Endodermal cell (in vitro differentiated cells): ENCODE measurements at regions not wholly inside any gene's neighbourhood (a gene's known extent, or its start where the extent isn't known, plus 50 kb on each side); places are given as distances from the start of the nearest gene placed in this dataset.

ENCODE experiments used
- DNase-seq: peaks from one replicate; pipeline ENCODE4 v3.0.0-alpha.2; 2017
- H3K27ac ChIP-seq: 2 replicates; pipeline ENCODE4 v1.5.1; 2013; ENCODE audit warnings: mild to moderate bottlenecking, low read depth, low read length, moderate library complexity
- H3K27me3 ChIP-seq: 2 replicates; pipeline ENCODE4 v1.6.1; 2013; ENCODE audit warnings: mild to moderate bottlenecking, low read length, moderate library complexity; ENCODE audit not compliant: insufficient read depth, control insufficient read depth, poor library complexity, severe bottlenecking
- H3K36me3 ChIP-seq: 2 replicates; pipeline ENCODE4 v1.7.0; 2013; ENCODE audit warnings: mild to moderate bottlenecking, low read length, moderate library complexity; ENCODE audit not compliant: control insufficient read depth, insufficient read depth
- H3K4me1 ChIP-seq: one replicate; pipeline ENCODE4 v1.7.0; 2013; ENCODE audit warnings: low read length; ENCODE audit not compliant: control insufficient read depth, insufficient read depth
- H3K4me3 ChIP-seq: 2 replicates; pipeline ENCODE4 v1.5.1; 2013; ENCODE audit warnings: mild to moderate bottlenecking, low read length, moderate library complexity
- H3K9ac ChIP-seq: 2 replicates; pipeline ENCODE4 v1.6.1; 2013; ENCODE audit warnings: mild to moderate bottlenecking, low read length, moderate library complexity; ENCODE audit not compliant: poor library complexity, severe bottlenecking; ENCODE audit errors: extremely low read depth
- H3K9me3 ChIP-seq: 2 replicates; pipeline ENCODE4 v1.6.1; 2013; ENCODE audit warnings: mild to moderate bottlenecking, low read length, moderate library complexity; ENCODE audit not compliant: control insufficient read depth
- H3K27ac Mint-ChIP-seq: 2 replicates; pipeline ENCODE4 v1.8.0; 2020; ENCODE audit warnings: mixed read lengths
- H3K27me3 Mint-ChIP-seq: 2 replicates; pipeline ENCODE4 v1.8.0; 2021; ENCODE audit warnings: mild to moderate bottlenecking, mixed read lengths; ENCODE audit not compliant: insufficient read depth
- H3K36me3 Mint-ChIP-seq: 2 replicates; pipeline ENCODE4 v1.8.0; 2020; ENCODE audit warnings: low read depth, mixed read lengths
- H3K4me1 Mint-ChIP-seq: 2 replicates; pipeline ENCODE4 v1.8.0; 2020; ENCODE audit warnings: mixed read lengths
- H3K4me3 Mint-ChIP-seq: 2 replicates; pipeline ENCODE4 v1.8.0; 2020; ENCODE audit warnings: mild to moderate bottlenecking, moderate library complexity, mixed read lengths
- H3K9me3 Mint-ChIP-seq: 2 replicates; pipeline ENCODE4 v1.8.0; 2020; ENCODE audit warnings: mild to moderate bottlenecking, mixed read lengths
- WGBS, 2 experiments: methylation state at CpG; one replicate each; pipeline versions ENCODE4 v1.1.5 to v1.1.7; 2013; ENCODE audit warnings: missing lambda C conversion rate in 2 of 2, mixed read lengths in 1 of 2; ENCODE audit not compliant: insufficient coverage in 1 of 2, insufficient read length in 1 of 2; 5-methylcytosine and 5-hydroxymethylcytosine counted together
- TF ChIP-seq, protein P1 (sequence below): fragments of 200-600 bp; sonication (generic); conservative IDR thresholded peaks from 2 replicates; pipeline ENCODE4 v1.5.0; 2021; ENCODE audit warnings: antibody characterized with exemption, mild to moderate bottlenecking

DNA sequence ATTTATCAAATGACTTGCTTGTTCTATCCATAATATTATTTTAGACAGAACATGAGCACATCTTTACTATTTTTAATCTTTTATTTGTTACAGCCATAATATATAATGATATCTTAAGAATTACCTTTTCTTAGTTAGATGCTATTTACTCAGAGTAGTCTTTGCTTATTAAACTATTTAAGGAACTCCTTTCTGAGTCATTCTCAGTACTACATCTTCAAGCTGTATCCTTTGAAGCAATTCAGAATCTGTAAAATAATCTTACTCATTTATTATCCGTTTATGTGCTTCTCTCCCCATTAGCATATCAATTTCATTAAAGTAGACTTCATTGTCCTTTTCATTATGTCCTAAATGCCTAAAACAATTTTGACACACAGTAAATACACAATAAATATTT is 240.4 kb upstream of the FAR2 start:
- Mint-ChIP-seq H3K27ac (no peak overlapping the region), H3K36me3 (no peaks in the 10 kb centered on the region), H3K27me3 (no peaks in the 10 kb centered on the region), H3K4me3 (no peak overlapping the region), H3K9me3 (peaks cover 32% of the 10 kb centered on the region), H3K4me1 (no peaks in the 10 kb centered on the region)
- no peaks in the 10 kb centered on the region for H3K4me1 ChIP-seq
- H3K27me3 ChIP-seq = no peaks in the 10 kb centered on the region
- DNase-seq = no peak
- H3K27ac ChIP-seq = no peak overlapping the region
- no peak overlapping the region for H3K9ac ChIP-seq
- 79 to 94% methylated on average over 1 of the region's 1 CpG for WGBS, 2 experiments
- no peaks in the 10 kb centered on the region for H3K36me3 ChIP-seq
- H3K4me3 ChIP-seq = no peak overlapping the region
- TF ChIP-seq, protein P1, sequence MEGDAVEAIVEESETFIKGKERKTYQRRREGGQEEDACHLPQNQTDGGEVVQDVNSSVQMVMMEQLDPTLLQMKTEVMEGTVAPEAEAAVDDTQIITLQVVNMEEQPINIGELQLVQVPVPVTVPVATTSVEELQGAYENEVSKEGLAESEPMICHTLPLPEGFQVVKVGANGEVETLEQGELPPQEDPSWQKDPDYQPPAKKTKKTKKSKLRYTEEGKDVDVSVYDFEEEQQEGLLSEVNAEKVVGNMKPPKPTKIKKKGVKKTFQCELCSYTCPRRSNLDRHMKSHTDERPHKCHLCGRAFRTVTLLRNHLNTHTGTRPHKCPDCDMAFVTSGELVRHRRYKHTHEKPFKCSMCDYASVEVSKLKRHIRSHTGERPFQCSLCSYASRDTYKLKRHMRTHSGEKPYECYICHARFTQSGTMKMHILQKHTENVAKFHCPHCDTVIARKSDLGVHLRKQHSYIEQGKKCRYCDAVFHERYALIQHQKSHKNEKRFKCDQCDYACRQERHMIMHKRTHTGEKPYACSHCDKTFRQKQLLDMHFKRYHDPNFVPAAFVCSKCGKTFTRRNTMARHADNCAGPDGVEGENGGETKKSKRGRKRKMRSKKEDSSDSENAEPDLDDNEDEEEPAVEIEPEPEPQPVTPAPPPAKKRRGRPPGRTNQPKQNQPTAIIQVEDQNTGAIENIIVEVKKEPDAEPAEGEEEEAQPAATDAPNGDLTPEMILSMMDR = no peak
- peaks cover 9% of the 10 kb centered on the region for H3K9me3 ChIP-seq

DNA sequence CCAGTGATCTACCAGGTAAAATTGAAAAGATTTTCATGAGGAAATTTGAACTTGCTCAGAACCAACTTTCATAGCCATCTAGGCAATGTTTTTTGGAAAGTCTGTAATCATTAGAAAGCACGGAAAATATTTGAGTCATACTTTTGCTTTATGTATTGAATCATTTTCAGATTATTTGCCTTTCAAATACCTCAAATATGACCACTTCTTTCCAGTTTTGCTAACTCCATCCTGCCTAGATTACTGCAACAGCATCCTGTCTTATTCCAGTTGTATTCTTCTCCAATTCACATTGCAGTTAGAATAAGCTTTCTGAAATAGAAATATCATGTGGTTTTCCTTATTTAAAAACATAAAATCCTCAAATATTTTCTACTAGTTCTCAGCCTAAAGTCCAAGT is 239.8 kb upstream of the FAR2 start:
- no CpG with 5 or more reads among the region's 1 CpG for WGBS, 2 experiments
- H3K27ac ChIP-seq = no peak overlapping the region
- Mint-ChIP-seq H3K27me3 (no peaks in the 10 kb centered on the region), H3K4me3 (no peak overlapping the region), H3K36me3 (peaks cover 3% of the 10 kb centered on the region), H3K27ac (no peak overlapping the region), H3K9me3 (peaks cover 38% of the 10 kb centered on the region), H3K4me1 (no peaks in the 10 kb centered on the region)
- peaks cover 16% of the 10 kb centered on the region for H3K9me3 ChIP-seq
- DNase-seq = no peak
- TF ChIP-seq, protein P1 = no peak
- H3K4me1 ChIP-seq = no peaks in the 10 kb centered on the region
- H3K36me3 ChIP-seq = no peaks in the 10 kb centered on the region
- H3K27me3 ChIP-seq = no peaks in the 10 kb centered on the region
- no peak overlapping the region for H3K4me3 ChIP-seq
- H3K9ac ChIP-seq = no peak overlapping the region

DNA sequence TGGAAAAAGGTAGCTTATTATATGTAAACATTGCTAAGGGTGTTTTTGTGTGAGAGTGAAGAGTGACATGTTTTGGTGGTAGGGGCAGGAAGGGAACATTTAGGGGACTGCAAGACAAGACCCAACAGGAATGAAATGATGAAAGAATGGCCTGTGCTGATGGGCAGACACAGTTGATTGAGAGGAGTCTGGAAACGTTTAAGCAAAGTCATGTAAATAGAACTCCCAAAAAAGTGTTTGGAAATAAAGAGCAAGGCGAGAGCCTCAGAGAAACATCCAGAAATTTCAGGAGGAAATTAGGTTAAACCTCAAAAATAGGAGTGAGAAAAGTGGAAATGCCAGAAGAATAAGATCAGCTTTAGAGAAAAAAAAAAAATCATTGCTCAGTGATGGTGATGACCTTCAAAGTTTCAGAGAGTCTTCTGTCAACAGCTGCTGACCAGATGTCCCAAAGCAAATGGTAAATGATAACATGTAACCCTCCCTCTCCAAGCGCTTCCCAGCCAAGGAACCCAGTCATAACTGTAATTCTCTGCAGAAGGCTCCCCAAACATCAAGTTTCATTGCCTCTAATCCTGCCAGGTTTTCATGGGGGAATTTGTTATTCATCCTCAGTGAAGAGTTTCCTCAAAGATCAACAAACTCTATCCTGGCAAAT is 223.2 kb upstream of the FAR2 start:
- no peak overlapping the region for H3K4me3 ChIP-seq
- H3K27me3 ChIP-seq = no peaks in the 10 kb centered on the region
- DNase-seq = no peak
- Mint-ChIP-seq H3K27ac (no peak overlapping the region), H3K27me3 (no peaks in the 10 kb centered on the region), H3K9me3 (peaks cover 15% of the 10 kb centered on the region), H3K4me3 (no peak overlapping the region), H3K4me1 (no peaks in the 10 kb centered on the region), H3K36me3 (no peaks in the 10 kb centered on the region)
- peaks cover 10% of the 10 kb centered on the region for H3K9me3 ChIP-seq
- H3K27ac ChIP-seq = no peak overlapping the region
- TF ChIP-seq, protein P1 = no peak
- WGBS, 2 experiments = 84 to 95% methylated on average over 2 to 3 of the region's 3 CpGs
- H3K4me1 ChIP-seq = no peaks in the 10 kb centered on the region
- H3K9ac ChIP-seq = no peak overlapping the region
- no peaks in the 10 kb centered on the region for H3K36me3 ChIP-seq
